Gastroesophageal sphincter (tissue), 3 donors: ENCODE measurements at regions not wholly inside any gene's neighbourhood (a gene's known extent, or its start where the extent isn't known, plus 50 kb on each side); places are given as distances from the start of the nearest gene placed in this dataset.

ENCODE experiments used
- POLR2AphosphoS5 ChIP-seq: sonication (generic); formaldehyde crosslinking; IDR thresholded peaks from one replicate; pipeline ENCODE4 v1.6.1; 2017; ENCODE audit warnings: antibody characterized with exemption
- TF ChIP-seq, protein P1 (sequence below), 4 experiments: fragments of 200-600 bp in 2 of 4; fragments of 450-650 bp in 2 of 4; sonication (generic) in 1 of 4; IDR thresholded peaks; one replicate each; pipeline ENCODE4 v1.5.1; 2017 to 2019; ENCODE audit warnings: antibody characterized with exemption in 4 of 4, mild to moderate bottlenecking in 2 of 4, moderate library complexity in 2 of 4

DNA sequence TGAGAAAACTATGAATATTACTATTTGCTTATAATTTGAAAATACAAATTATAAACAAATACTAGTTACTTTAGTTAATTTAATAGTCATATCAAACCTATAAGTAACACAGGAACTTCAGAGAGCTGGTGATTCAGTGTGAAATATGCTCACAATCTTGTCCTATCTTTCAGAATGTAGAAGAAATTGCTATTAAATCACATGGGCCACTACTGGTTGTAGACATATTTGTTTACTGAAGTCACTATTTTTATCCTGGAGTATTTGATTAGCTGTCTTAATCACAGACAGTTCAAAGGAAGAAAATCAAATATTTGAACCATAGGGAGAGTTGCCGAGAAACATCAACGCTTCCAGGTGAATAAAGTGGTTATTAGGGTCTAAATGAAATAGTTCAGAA is 187.6 kb upstream of the ANO3 start:
- TF ChIP-seq POLR2AphosphoS5 = no peak
- TF ChIP-seq, protein P1, sequence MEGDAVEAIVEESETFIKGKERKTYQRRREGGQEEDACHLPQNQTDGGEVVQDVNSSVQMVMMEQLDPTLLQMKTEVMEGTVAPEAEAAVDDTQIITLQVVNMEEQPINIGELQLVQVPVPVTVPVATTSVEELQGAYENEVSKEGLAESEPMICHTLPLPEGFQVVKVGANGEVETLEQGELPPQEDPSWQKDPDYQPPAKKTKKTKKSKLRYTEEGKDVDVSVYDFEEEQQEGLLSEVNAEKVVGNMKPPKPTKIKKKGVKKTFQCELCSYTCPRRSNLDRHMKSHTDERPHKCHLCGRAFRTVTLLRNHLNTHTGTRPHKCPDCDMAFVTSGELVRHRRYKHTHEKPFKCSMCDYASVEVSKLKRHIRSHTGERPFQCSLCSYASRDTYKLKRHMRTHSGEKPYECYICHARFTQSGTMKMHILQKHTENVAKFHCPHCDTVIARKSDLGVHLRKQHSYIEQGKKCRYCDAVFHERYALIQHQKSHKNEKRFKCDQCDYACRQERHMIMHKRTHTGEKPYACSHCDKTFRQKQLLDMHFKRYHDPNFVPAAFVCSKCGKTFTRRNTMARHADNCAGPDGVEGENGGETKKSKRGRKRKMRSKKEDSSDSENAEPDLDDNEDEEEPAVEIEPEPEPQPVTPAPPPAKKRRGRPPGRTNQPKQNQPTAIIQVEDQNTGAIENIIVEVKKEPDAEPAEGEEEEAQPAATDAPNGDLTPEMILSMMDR (IDR thresholded peaks at IDR 0.05) = no peak
